SH-SY5Y (cell line): ENCODE measurements at regions not wholly inside any gene's neighbourhood (a gene's known extent, or its start where the extent isn't known, plus 50 kb on each side); places are given as distances from the start of the nearest gene placed in this dataset.

Experiments
- GATA2 ChIP-seq: IDR thresholded peaks from 2 replicates; pipeline ENCODE4 v1.6.1; 2011; ENCODE audit warnings: mild to moderate bottlenecking, low read depth, low read length
- GATA3 ChIP-seq: IDR thresholded peaks from 2 replicates; pipeline ENCODE4 v1.6.1; 2011; ENCODE audit warnings: low read depth, mild to moderate bottlenecking, low read length, moderate library complexity

DNA sequence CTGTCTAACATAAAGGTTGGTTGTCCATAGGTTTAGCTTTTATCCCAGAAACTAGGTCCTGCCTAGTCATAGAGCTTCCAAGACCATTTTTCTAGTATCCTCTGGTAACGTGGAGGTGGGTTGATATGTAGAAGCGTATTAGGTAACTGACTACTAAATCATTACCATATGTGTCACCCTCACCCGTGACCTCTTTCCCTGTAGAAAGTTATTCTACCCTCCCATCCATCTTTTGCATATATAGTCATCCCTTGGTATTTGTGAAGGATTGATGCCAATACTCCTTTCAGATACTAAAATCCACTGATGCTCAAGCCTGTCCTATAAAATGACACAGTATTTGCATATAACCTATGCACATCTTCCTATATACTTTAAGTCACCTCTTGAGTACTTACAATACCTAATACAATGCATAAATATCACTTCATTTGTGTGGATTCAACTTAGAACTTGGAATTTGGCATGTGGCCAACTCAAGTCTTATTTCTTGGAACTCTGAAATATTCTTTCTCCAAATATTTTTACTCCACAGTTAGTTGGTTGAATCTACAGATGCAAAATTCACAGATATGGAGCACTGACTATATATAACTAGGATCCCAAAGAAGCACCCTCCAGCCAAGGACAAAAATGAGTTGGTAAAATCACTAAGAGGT is 497.0 kb upstream of the TENM4 start:
- TF ChIP-seq GATA2 (no peak), GATA3 (no peak)
